ENCODE measurements at regions not wholly inside any gene's neighbourhood (a gene's known extent, or its start where the extent isn't known, plus 50 kb on each side); places are given as distances from the start of the nearest gene placed in this dataset.

DNA sequence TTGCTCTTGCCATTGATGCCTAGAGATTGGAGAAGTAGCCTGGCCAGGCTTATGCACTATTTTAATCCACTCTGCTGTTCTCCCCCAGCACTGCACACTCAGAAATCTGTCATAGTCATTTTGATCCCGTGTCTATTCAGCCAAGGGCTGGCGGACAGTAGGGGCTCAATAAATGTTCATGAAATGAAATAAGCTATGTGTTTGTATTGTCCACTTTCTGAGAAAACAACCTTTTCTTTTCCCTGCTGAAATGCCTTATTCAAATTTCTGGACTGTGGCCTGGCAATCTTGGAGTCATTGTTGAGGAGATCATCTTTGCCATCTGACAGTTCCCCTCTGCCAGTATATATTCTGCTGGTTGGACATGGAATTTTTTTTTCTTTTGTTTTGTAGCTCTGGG is 550.4 kb upstream of the MAP3K7 start:
- no peak for DNase-seq (ENCODE audit: low spot score)

- no peak for DNase-seq (ENCODE audit: low spot score)
Measured at GRCh38 chr6:91135406-91136103, 548.7 kb upstream of the MAP3K7 start.

GRCh38 chr6:91132461-91132860 is 545.6 kb upstream of the MAP3K7 start:
- no peak for DNase-seq (ENCODE audit: low spot score)

DNA sequence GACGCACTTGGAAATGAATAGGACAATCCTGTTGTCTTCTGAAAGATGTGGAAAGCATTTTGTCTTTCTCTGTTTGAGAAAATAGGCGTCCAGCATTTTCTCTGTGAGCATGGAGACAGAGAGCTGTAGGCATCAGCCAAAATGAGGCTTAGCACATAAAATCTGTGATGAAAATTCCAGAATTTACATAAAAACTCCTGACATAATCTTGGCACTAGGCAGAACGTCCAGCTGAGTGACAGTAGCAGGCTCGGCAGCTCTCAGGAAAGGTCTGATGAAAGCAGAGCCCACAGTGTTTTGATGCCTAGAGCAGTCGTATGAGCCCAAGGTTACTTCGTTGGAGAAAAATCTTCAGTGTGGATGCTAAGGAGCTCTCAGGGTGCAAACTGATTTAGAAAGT is 543.3 kb upstream of the MAP3K7 start:
- no peak for DNase-seq (ENCODE audit: low spot score)

GRCh38 chr6:91127752-91128151 is 540.9 kb upstream of the MAP3K7 start:
- DNase-seq (ENCODE audit: low spot score) = no peak

- DNase-seq (ENCODE audit: low spot score) = no peak
Measured at GRCh38 chr6:91126876-91127275, 540.0 kb upstream of the MAP3K7 start.

GRCh38 chr6:91117550-91117949 is 530.7 kb upstream of the MAP3K7 start:
- DNase-seq (ENCODE audit: low spot score) = no peak

- no peak for DNase-seq (ENCODE audit: low spot score)
Measured at GRCh38 chr6:91114123-91114708, 527.3 kb upstream of the MAP3K7 start.

DNA sequence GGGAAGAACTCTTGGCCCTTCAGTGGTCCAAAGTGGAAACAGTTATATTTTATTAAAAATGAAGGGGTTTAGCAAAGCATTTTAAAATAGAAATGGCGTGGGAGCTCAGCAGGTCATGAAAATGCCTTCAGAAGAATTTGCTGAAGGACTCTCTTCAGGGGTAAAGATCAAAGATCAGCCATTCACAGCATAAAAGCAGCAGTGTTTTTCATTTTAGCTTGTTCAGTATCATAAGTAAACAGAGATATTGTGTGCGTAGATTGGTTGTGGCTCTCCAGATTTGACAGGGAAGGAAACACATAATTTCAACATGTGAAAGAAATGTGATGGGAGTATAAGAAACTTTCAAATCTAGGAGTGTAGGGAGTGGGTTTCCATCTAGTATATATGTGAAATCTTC is 519.2 kb upstream of the MAP3K7 start:
- no peak for DNase-seq (ENCODE audit: low spot score)

DNA sequence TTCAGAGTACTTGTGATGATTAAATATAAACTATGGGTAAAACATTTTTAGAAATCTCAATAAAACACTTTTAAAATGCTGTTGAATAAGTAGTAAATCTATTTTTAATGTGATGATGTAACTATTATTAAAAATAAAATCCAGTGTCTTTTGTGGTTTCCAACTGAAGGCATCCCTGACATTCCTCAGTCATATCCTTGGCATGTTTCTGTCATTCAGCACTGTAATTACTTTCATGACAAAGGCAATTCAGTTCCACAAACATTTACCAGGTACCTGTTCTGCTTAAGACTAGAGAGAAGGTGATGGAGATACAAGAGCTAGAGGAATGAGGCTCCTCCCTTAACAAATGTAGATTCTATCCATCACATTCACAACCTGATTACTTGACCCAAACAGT is 518.7 kb upstream of the MAP3K7 start:
- no peak for DNase-seq (ENCODE audit: low spot score)

DNA sequence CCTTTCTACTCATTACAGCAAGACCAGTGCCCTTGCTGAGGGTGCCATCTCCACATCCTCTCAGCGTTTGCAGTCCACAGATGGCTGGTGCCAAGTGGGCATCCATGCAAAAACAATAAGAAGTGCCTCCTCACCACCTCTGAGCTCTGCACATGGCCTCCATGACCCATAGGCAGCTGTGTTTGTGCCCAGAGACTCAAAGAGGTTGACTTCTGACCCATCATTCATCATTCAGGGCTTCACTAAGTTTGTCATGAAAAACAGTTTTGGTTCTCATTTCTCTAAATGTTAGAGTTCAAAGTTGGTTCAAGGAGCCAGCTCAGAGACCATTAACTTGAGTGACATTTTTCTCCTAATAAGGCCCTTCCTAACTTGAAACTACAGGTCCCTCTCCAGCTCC is 512.6 kb upstream of the MAP3K7 start:
- no peak for DNase-seq (ENCODE audit: low spot score)

GRCh38 chr6:91098006-91098405 is 511.1 kb upstream of the MAP3K7 start:
- no peak for DNase-seq (ENCODE audit: low spot score)

DNA sequence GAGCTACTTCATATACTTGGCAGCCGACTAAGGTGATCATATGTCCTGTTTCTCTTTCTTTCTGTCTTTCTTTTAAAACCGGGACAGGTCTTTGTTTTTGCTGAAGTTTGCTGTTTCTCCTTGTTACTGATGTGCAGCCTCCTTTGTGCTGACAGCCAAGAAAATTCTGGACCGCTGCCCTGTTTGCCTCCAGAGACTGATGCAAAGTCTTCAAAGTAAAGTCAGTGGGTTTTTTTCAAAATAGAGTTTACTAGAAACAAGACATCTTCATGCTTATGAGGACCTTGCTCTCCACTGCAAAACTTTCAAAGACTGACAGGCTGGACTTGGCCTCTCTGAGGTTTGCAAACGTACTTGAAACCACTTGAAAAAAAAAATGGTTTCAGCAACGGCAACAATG is 510.5 kb upstream of the MAP3K7 start:
- no peak for DNase-seq (ENCODE audit: low spot score)

GRCh38 chr6:91094806-91095475 is 508.1 kb upstream of the MAP3K7 start:
- DNase-seq (ENCODE audit: low spot score) = no peak

DNA sequence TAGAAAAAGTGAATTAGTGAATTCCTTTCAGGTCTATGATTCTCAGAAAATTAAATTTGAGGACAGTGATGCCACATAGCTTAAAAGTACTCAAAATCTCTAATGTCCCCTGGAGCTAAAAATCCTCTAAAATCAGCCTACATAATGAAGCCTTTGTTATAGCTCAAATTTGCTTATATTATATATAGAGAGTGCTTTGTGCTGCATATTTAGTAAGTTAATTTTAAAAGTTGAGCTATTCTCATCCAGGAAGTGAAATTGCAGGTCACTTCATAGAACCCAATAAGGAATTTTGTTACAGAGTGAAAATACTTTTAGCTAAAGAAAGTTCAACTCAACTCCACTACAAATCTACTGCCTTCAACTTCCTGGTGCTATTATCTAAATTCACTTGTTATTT is 507.5 kb upstream of the MAP3K7 start:
- DNase-seq (ENCODE audit: low spot score) = no peak

DNA sequence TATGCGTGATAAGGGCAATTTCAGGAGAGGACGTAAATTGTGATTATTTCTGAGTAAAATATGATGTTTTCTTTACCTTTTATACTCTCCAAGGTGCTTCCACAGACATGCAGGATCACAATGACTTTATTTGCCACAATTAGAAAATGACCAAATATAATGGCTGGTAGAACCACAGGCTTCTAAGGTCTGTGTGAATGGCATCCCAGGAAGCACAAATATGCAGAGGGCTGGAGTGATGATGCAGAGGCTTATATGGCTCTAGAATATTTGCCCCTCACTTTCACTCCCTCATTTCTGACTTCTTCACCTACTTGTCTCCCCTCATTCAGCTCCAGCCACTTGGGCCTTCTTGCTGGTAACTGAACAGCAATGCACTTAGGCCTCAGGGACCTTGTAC is 502.1 kb upstream of the MAP3K7 start:
- DNase-seq (ENCODE audit: low spot score) = no peak

- DNase-seq (ENCODE audit: low spot score) = no peak
Measured at GRCh38 chr6:91088515-91088914, 501.6 kb upstream of the MAP3K7 start.

- DNase-seq (ENCODE audit: low spot score) = no peak
Measured at GRCh38 chr6:91087908-91088307, 501.0 kb upstream of the MAP3K7 start.

DNA sequence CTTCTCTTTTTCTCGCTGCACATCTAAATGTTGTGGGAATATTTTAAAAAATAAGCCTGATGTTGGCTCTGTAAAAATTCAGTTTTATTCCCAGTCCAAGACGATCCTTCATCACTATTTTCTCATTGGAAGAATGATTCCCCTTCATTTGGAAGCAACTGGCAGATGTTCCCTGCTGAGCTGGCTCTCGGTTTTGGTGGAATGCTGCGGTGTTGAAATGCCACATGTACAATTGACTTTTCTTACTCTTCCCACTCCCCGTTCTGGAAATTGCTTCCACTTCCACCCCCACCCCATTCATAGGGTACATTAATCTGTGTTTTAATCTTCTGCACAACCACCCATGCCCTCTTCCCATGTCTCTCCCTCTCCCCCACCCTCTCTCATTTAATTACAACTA is 496.3 kb upstream of the MAP3K7 start:
- no peak for DNase-seq (ENCODE audit: low spot score)

DNA sequence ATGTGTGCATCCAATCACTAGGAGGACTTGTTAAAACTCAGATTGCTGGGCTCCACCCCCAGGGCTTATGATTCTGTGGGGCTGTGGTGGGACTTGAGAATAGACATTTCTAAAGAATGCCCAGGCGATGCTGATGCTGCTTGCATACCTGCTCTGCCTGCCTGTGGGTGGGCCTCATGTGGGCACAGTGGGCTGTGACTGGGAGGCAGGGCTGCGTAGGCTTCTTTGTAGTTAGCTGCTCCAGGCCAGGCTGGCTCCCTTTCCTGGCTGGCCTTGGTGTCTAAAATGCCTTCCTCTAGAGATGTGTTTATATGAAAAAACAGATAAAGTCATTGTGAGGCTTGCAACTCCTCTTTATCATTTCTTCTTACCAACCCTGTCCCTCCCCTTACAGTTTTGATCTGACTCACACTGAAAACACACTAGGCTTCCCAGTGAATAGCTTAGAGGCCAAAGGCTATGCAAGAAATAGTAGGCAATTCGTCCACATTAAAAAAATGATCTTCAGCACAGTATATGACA is 495.5 kb upstream of the MAP3K7 start:
- DNase-seq (ENCODE audit: low spot score) = no peak

- no peak for DNase-seq (ENCODE audit: low spot score)
Measured at GRCh38 chr6:91081452-91082067, 494.7 kb upstream of the MAP3K7 start.

- DNase-seq (ENCODE audit: low spot score) = no peak
Measured at GRCh38 chr6:91080871-91081270, 494.0 kb upstream of the MAP3K7 start.

DNA sequence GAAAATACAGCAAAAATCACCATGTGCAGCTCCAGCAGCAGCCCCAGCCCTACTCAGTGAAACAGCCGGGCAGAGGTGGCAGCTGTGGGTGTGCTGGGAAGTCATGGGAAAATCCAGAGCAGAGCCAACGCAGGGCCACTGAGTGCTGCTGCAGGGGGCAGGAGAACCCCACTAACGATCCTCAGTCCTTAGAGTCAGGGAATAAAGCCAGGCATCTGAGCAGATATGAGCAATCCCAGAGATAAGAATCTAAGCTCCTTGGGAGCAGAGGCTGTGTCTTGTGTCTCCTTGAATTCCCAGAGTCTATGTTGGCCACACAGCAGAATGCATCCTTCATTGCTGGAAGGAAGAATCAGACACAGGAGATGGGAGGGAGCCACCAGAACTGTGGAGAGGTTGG is 493.1 kb upstream of the MAP3K7 start:
- no peak for DNase-seq (ENCODE audit: low spot score)
